ENCODE measurements at regions not wholly inside any gene's neighbourhood (a gene's known extent, or its start where the extent isn't known, plus 50 kb on each side); places are given as distances from the start of the nearest gene placed in this dataset.
"Not testable (repeated sequence)": the region's sequence is repeated elsewhere in the genome, so short reads cannot be mapped to it uniquely, and the experiment has no call there.

DNA sequence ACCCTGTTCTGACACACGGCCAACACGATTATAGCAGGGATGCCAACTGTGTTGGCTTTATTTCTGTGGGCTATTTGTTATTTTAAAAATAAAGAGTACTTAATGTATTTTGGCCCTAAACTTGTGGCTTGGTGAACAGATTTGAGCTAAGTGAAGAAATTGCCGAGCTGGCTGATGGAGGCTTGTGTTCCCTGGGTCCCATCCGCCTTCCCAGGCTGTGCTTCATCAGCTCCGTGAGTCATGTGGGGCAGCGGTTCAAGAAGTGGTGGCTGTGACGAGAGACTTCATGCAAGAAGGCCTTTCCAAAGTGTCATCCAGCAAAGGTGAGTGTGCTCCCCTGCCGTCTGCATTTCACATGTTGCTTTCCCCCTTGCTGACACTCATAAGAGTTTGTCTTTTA lies 73.6 kb upstream of the NCK2 start:
- H3K4me3 ChIP-seq (ENCODE audit: low read depth, low read length), result no peak overlapping the region
- TF ChIP-seq, protein P1, sequence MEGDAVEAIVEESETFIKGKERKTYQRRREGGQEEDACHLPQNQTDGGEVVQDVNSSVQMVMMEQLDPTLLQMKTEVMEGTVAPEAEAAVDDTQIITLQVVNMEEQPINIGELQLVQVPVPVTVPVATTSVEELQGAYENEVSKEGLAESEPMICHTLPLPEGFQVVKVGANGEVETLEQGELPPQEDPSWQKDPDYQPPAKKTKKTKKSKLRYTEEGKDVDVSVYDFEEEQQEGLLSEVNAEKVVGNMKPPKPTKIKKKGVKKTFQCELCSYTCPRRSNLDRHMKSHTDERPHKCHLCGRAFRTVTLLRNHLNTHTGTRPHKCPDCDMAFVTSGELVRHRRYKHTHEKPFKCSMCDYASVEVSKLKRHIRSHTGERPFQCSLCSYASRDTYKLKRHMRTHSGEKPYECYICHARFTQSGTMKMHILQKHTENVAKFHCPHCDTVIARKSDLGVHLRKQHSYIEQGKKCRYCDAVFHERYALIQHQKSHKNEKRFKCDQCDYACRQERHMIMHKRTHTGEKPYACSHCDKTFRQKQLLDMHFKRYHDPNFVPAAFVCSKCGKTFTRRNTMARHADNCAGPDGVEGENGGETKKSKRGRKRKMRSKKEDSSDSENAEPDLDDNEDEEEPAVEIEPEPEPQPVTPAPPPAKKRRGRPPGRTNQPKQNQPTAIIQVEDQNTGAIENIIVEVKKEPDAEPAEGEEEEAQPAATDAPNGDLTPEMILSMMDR (conservative IDR thresholded peaks at IDR 0.05; ENCODE audit: low read depth, low read length), result no peak
- no peak for DNase-seq (ENCODE audit: low read depth)

DNA sequence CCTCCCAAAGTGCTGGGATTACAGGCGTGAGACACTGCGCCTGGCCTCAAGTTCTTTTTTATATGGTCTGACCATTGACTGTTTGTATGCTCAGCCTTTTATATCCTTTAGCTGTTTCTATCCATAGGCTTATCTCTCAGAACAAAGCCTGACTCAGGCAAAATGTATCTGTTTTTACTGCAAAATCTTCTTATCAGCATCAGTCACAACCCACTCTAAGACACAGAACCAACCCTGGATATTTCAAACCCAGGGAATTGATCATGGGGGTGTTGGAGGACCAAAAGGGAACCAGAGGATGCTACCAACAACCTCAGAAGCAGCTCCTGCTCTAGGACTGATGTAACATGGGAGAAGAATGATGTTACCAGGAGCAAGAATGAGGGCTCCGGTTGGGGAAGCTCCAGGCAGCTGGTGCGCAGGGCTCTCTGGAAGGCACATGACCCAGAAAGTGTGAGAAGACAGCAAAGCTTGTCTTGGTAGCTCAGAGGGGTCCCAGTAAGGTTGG lies 75.3 kb upstream of the NCK2 start:
- no peak overlapping the region for H3K4me3 ChIP-seq (ENCODE audit: low read depth, low read length)
- DNase-seq (ENCODE audit: low read depth), result no peak
- TF ChIP-seq, protein P1 (conservative IDR thresholded peaks at IDR 0.05; ENCODE audit: low read depth, low read length), result no peak

DNA sequence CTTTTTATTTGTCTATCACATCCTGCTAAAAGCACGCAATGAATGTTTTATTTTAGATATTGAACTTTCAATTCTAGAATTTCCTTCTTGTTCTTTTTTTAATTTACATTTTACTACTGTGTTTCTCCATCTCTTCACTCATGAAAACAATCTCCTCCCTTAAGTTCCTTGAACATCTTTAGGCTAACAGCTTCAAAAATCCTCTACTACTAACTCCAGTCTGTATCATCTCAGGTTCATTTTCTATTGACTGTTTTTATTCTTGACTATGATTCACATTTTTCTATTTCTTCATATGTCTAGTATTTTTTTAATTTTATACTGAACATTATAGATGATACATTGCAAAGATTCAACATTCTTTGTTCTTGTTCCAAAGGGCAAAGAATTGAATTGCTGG lies 79.2 kb upstream of the NCK2 start:
- H3K4me3 ChIP-seq (ENCODE audit: low read depth, low read length), result no peak overlapping the region
- no peak for DNase-seq (ENCODE audit: low read depth)
- TF ChIP-seq, protein P1 (conservative IDR thresholded peaks at IDR 0.05; ENCODE audit: low read depth, low read length), result no peak

DNA sequence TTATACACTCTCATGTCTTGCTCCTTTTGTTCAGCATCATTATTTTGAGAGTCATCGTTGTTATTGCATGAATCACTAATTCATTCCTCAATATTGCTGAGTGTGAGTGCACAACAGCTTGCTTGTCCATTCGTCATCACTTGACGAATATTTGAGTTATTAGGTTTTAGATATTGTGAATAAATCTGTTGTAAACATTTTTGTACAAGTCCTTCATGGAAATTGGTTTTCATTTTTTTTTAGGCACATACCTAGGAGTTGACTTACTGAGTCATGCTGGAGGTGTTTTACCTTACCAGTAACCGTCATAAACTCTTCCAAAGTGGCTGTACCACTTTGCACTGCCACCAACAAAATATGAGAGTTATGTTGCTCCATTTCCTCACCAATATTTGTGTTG lies 84.2 kb upstream of the NCK2 start:
- DNase-seq (ENCODE audit: low read depth), result no peak
- H3K4me3 ChIP-seq (ENCODE audit: low read depth, low read length), result no peak overlapping the region
- TF ChIP-seq, protein P1 (conservative IDR thresholded peaks at IDR 0.05; ENCODE audit: low read depth, low read length), result no peak

DNA sequence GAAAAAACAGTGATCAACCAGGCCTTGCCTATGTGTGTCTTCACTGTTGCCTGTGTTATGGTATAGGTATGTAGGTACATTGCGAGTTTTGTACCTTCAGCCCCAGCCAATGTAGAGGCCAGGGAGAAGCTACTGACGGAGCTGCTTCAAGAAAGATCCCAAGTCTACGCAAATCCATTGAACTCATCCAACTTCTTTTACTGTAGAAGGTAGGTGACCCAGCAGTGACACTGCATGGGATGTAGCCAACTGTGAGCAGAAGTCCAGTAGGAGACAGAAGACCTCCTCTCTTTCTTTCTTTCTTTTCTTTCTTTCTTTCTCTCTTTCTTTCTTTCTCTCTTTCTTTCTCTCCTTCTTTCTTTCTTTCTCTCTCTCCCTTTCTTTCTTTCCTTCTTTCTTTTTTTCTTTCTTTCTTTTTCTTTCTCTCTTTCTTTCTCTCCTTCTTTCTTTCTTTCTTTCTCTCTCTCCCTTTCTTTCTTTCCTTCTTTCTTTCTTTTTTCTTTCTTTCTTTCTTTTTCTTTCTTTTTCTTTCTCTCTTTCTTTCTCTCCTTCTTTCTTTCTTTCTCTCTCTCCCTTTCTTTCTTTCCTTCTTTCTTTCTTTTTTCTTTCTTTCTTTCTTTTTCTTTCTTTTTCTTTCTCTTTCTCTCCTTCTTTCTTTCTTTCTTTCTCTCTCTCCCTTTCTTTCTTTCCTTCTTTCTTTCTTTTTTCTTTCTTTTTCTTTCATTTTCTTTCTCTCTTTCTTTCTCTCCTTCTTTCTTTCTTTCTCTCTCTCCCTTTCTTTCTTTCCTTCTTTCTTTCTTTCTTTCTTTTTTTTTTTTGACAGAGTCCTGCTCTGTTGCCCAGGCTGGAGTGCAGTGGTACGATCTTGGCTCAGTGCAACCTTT lies 88.7 kb upstream of the NCK2 start:
- H3K4me3 ChIP-seq (ENCODE audit: low read depth, low read length); DNase-seq (ENCODE audit: low read depth): not testable (repeated sequence)

DNA sequence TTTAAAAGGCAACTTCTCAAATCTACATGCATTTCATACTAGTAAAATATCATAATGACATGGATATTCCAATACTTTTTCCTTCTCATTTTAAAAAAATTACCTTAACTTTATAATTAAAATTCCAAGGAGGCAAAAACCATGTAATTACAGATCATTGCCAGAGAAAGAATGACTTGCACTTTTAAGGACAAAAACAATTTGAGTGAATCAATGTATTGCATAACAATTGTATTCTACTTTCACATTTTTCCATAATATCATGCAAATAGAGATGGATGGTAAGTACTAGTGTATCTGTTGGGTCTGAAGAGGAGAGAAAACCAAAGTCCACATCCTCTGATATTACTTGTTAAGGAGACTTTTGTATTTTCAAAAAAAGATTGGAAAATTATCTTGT lies 89.5 kb upstream of the NCK2 start:
- DNase-seq (ENCODE audit: low read depth), result no peak
- no peak overlapping the region for H3K4me3 ChIP-seq (ENCODE audit: low read depth, low read length)
- TF ChIP-seq, protein P1 (conservative IDR thresholded peaks at IDR 0.05; ENCODE audit: low read depth, low read length), result no peak

DNA sequence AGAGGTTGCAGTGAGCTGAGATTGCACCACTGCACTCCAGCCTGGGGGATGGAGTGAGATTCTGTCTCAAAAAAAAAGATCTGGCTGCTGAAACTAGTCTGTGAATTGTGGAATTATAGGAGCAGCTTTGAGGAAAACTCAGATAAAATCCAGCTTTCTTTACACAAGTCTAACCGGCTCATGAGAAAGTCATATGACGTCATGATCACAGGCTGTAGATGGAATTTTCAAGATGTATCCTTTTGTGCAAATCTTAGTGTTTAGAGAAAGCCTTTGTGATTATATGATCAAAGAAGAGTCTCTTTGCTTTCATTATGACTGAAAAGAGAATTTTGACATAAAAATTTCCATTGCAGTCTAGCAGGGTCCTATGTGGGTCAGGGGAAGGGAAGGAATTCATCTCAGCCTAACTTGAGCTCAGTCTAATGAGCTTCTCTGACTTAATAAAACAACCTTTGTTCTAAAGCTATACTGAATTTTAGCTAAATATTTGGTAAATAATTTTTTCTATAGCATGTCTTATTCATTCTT lies 90.2 kb upstream of the NCK2 start:
- DNase-seq (ENCODE audit: low read depth), result no peak
- no peak overlapping the region for H3K4me3 ChIP-seq (ENCODE audit: low read depth, low read length)
- TF ChIP-seq, protein P1 (conservative IDR thresholded peaks at IDR 0.05; ENCODE audit: low read depth, low read length), result no peak
